NT2/D1 (cell line): ENCODE measurements at regions not wholly inside any gene's neighbourhood (a gene's known extent, or its start where the extent isn't known, plus 50 kb on each side); places are given as distances from the start of the nearest gene placed in this dataset.

Source experiments
- SUZ12 ChIP-seq: IDR thresholded peaks from 2 replicates; pipeline ENCODE4 v1.6.1; 2011; ENCODE audit not compliant: insufficient read length, insufficient read depth; ENCODE audit errors: extremely low read depth
- YY1 ChIP-seq: IDR thresholded peaks from 2 replicates; pipeline ENCODE4 v1.6.1; 2011; ENCODE audit not compliant: insufficient read length, insufficient read depth
- ZNF274 ChIP-seq: IDR thresholded peaks from 2 replicates; pipeline ENCODE4 v1.6.1; 2011; ENCODE audit warnings: mild to moderate bottlenecking, low read depth, low read length

- TF ChIP-seq ZNF274 (no peak), YY1 (no peak), SUZ12 (no peak)
These were observed 459.2 kb upstream of the RGMB start for GRCh38 chr5:98314292-98314691.
